H1 (cell line): ENCODE measurements at regions not wholly inside any gene's neighbourhood (a gene's known extent, or its start where the extent isn't known, plus 50 kb on each side); places are given as distances from the start of the nearest gene placed in this dataset.

ENCODE experiments used
- CTCF ChIA-PET: fragments of 300-600 bp; sonication (Branson Sonifier 250); formaldehyde crosslinking; loops from one replicate; lab custom pipeline; 2021; ENCODE audit not compliant: partially characterized antibody; lab: Charles Lee
- POLR2A ChIA-PET: fragments of 300-600 bp; sonication (Branson Sonifier 250); formaldehyde crosslinking; loops from one replicate; lab custom pipeline; 2021; ENCODE audit warnings: inconsistent platforms; ENCODE audit not compliant: partially characterized antibody; lab: Charles Lee
- DNase-seq, 2 experiments: peaks; one replicate each; pipeline versions ENCODE4 v3.0.0 to v3.0.0-alpha.2; 2010 to 2022; ENCODE audit warnings: low spot score in 2 of 2, low read depth in 1 of 2, mixed read lengths in 1 of 2
- FAIRE-seq: peaks from 2 replicates; lab custom pipeline; 2011; peaks lifted over from hg19 to GRCh38; lab: Jason Lieb, UNC
- H2AFZ ChIP-seq: 2 replicates; pipeline ENCODE4 v1.8.1; 2012; ENCODE audit warnings: low read length, inconsistent platforms
- H2AK5ac ChIP-seq: 2 replicates; pipeline ENCODE4 v1.6.1; 2013; ENCODE audit warnings: low read depth, low read length
- H2BK120ac ChIP-seq: replicated peaks from 2 replicates; pipeline ENCODE3; 2013; ENCODE audit warnings: low read depth, low read length, inconsistent platforms
- H2BK12ac ChIP-seq: 2 replicates; pipeline ENCODE4 v1.6.1; 2013; ENCODE audit warnings: low read depth, low read length
- H2BK15ac ChIP-seq: 2 replicates; pipeline ENCODE4 v1.6.1; 2013; ENCODE audit warnings: low read length
- H2BK20ac ChIP-seq: 2 replicates; pipeline ENCODE4 v1.6.1; 2013; ENCODE audit warnings: low read length
- H2BK5ac ChIP-seq: 2 replicates; pipeline ENCODE4 v1.6.1; 2013; ENCODE audit warnings: low read depth, low read length
- H3K14ac ChIP-seq: 2 replicates; pipeline ENCODE4 v1.6.1; 2013; ENCODE audit warnings: inconsistent platforms; ENCODE audit not compliant: insufficient read length
- H3K18ac ChIP-seq: 2 replicates; pipeline ENCODE4 v1.6.1; 2013; ENCODE audit warnings: low read length; ENCODE audit errors: extremely low read depth
- H3K23ac ChIP-seq: 2 replicates; pipeline ENCODE4 v1.6.1; 2013; ENCODE audit warnings: inconsistent platforms; ENCODE audit not compliant: insufficient read length
- H3K23me2 ChIP-seq: 2 replicates; pipeline ENCODE4 v1.6.1; 2013; ENCODE audit warnings: low read depth, low read length
- H3K27ac ChIP-seq: 2 replicates; pipeline ENCODE4 v1.6.1; 2011; ENCODE audit warnings: low read depth, low read length, inconsistent platforms
- H3K27me3 ChIP-seq, 4 experiments: replicated peaks in 1 of 4; 1 replicate in 1 of 4; 2 replicates in 3 of 4; pipeline versions ENCODE4 v1.6.1 to v1.8.1; 2011 to 2013; ENCODE audit warnings: low read length in 3 of 4, mild to moderate bottlenecking in 3 of 4, inconsistent platforms in 2 of 4, mixed read lengths in 2 of 4, moderate library complexity in 1 of 4; ENCODE audit not compliant: control insufficient read depth in 3 of 4, insufficient read depth in 3 of 4; ENCODE audit errors: extremely low read depth in 1 of 4
- H3K36me3 ChIP-seq, 4 experiments: 2 replicates each; pipeline versions ENCODE4 v1.6.1 to v1.8.1; 2011 to 2013; ENCODE audit warnings: mild to moderate bottlenecking in 4 of 4, low read length in 3 of 4, moderate library complexity in 2 of 4, control low read depth in 1 of 4, inconsistent platforms in 1 of 4; ENCODE audit not compliant: insufficient read depth in 4 of 4, control insufficient read depth in 2 of 4
- H3K4ac ChIP-seq: replicated peaks from 2 replicates; pipeline ENCODE3; 2013; ENCODE audit warnings: low read length, low read depth, mixed read lengths, inconsistent platforms; ENCODE audit not compliant: insufficient read length
- H3K4me1 ChIP-seq, 4 experiments: replicated peaks in 1 of 4; 1 replicate in 1 of 4; 2 replicates in 3 of 4; pipeline versions ENCODE4 v1.6.1 to v1.8.1; 2011 to 2013; ENCODE audit warnings: low read length in 3 of 4, inconsistent platforms in 2 of 4, mixed read lengths in 1 of 4; ENCODE audit not compliant: insufficient read depth in 4 of 4, control insufficient read depth in 3 of 4
- H3K4me2 ChIP-seq, 2 experiments: 2 replicates each; pipeline versions ENCODE4 v1.6.1 to v1.8.1; 2011 to 2013; ENCODE audit warnings: low read depth in 2 of 2, low read length in 2 of 2, control low read depth in 1 of 2, inconsistent platforms in 1 of 2, mild to moderate bottlenecking in 1 of 2; ENCODE audit not compliant: insufficient read depth in 1 of 2
- H3K4me3 ChIP-seq, 4 experiments: fragments of 200-600, 300-600 bp in 1 of 4; sonication (generic), shearing (Covaris generic), sonication (Bioruptor Twin) in 1 of 4; 2 replicates each; pipeline versions ENCODE4 v1.5.1 to v1.8.1; 2011 to 2016; ENCODE audit warnings: low read length in 4 of 4, low read depth in 3 of 4, control low read depth in 2 of 4, inconsistent platforms in 2 of 4, mild to moderate bottlenecking in 2 of 4, mixed read lengths in 1 of 4, moderate library complexity in 1 of 4; ENCODE audit not compliant: insufficient read depth in 2 of 4; ENCODE audit errors: extremely low read depth in 1 of 4
- H3K56ac ChIP-seq: replicated peaks from 2 replicates; pipeline ENCODE3; 2013; ENCODE audit warnings: low read depth, mild to moderate bottlenecking, mixed read lengths, low read length, inconsistent platforms; ENCODE audit not compliant: insufficient read length
- H3K79me1 ChIP-seq: 2 replicates; pipeline ENCODE4 v1.6.1; 2013; ENCODE audit warnings: low read depth, low read length, control low read depth
- H3K79me2 ChIP-seq, 2 experiments: 2 replicates each; pipeline versions ENCODE4 v1.6.1 to v1.8.1; 2012 to 2013; ENCODE audit warnings: low read length in 2 of 2, mild to moderate bottlenecking in 2 of 2, inconsistent platforms in 1 of 2; ENCODE audit not compliant: insufficient read depth in 2 of 2, control insufficient read depth in 1 of 2
- H3K9ac ChIP-seq, 4 experiments: replicated peaks in 1 of 4; 1 replicate in 1 of 4; 2 replicates in 3 of 4; pipeline versions ENCODE4 v1.6.1 to v1.8.1; 2011 to 2013; ENCODE audit warnings: low read depth in 3 of 4, low read length in 3 of 4, control low read depth in 2 of 4, mild to moderate bottlenecking in 2 of 4, moderate library complexity in 2 of 4, inconsistent platforms in 1 of 4; ENCODE audit errors: extremely low read depth in 1 of 4
- H3K9me3 ChIP-seq, 2 experiments: 2 replicates each; pipeline versions ENCODE4 v1.6.1 to v1.8.1; 2012 to 2013; ENCODE audit warnings: mild to moderate bottlenecking in 2 of 2, moderate library complexity in 2 of 2, control low read depth in 1 of 2, inconsistent platforms in 1 of 2, low read depth in 1 of 2, low read length in 1 of 2, mixed read lengths in 1 of 2; ENCODE audit not compliant: insufficient read depth in 2 of 2
- H4K20me1 ChIP-seq, 2 experiments: replicated peaks in 1 of 2; 2 replicates each; pipeline versions ENCODE3 to v1.8.1; 2011 to 2013; ENCODE audit warnings: inconsistent platforms in 2 of 2, low read length in 2 of 2, mild to moderate bottlenecking in 1 of 2; ENCODE audit not compliant: insufficient read depth in 2 of 2, control insufficient read depth in 1 of 2
- H4K5ac ChIP-seq: 2 replicates; pipeline ENCODE4 v1.6.1; 2013; ENCODE audit warnings: low read length, low read depth, mixed read lengths, inconsistent platforms; ENCODE audit not compliant: insufficient read length
- H4K8ac ChIP-seq: 2 replicates; pipeline ENCODE4 v1.8.0; 2013; ENCODE audit warnings: mild to moderate bottlenecking, moderate library complexity, low read length, inconsistent platforms; ENCODE audit not compliant: insufficient read depth; ENCODE audit errors: extremely low read depth
- H4K91ac ChIP-seq: replicated peaks from 2 replicates; pipeline ENCODE3; 2013; ENCODE audit warnings: low read length, mixed read lengths, inconsistent platforms; ENCODE audit not compliant: insufficient read length
- ASH2L ChIP-seq: fragments of 200-600, 300-600 bp; sonication (generic); IDR thresholded peaks from one replicate; pipeline ENCODE4 v1.7.1; 2017; ENCODE audit warnings: low read length
- CTCF ChIP-seq, 3 experiments: IDR thresholded peaks; 1 replicate in 2 of 3; 2 replicates in 1 of 3; pipeline versions ENCODE4 v1.5.1 to v1.6.1; 2011; ENCODE audit warnings: low read length in 3 of 3, mild to moderate bottlenecking in 3 of 3, inconsistent platforms in 2 of 3, low read depth in 1 of 3, moderate library complexity in 1 of 3; ENCODE audit not compliant: insufficient read depth in 1 of 3; ENCODE audit errors: control extremely low read depth in 1 of 3
- JUN ChIP-seq: IDR thresholded peaks from 2 replicates; pipeline ENCODE4 v1.6.1; 2011; ENCODE audit warnings: low read depth, mild to moderate bottlenecking, improper control_type of control experiment, low read length
- JUND ChIP-seq: IDR thresholded peaks from 2 replicates; pipeline ENCODE4 v1.6.1; 2011; ENCODE audit warnings: mild to moderate bottlenecking, improper control_type of control experiment, low read length
- POLR2AphosphoS5 ChIP-seq: IDR thresholded peaks from 2 replicates; pipeline ENCODE4 v1.6.1; 2011; ENCODE audit warnings: low read depth, low read length
- RFX5 ChIP-seq: IDR thresholded peaks from 2 replicates; pipeline ENCODE4 v1.6.1; 2011; ENCODE audit warnings: low read depth, low read length, improper control_type of control experiment, borderline replicate concordance
- SIRT6 ChIP-seq: IDR thresholded peaks from one replicate; pipeline ENCODE4 v1.7.1; 2012; ENCODE audit warnings: low read length, inconsistent platforms
- SP2 ChIP-seq: IDR thresholded peaks from 2 replicates; pipeline ENCODE4 v1.6.1; 2012; ENCODE audit warnings: mild to moderate bottlenecking, low read length, inconsistent platforms
- SRF ChIP-seq: IDR thresholded peaks from 2 replicates; pipeline ENCODE4 v1.6.1; 2011; ENCODE audit warnings: mild to moderate bottlenecking, low read depth, low read length, moderate library complexity
- WGBS, 2 experiments: shearing (Covaris generic) in 1 of 2; methylation state at CpG; one replicate each; pipeline versions ENCODE4 v1.1.6 to v1.1.7; 2013 to 2015; ENCODE audit warnings: low lambda C conversion rate in 2 of 2, mixed read lengths in 2 of 2, inconsistent platforms in 1 of 2, low coverage in 1 of 2, missing lambda C conversion rate in 1 of 2; ENCODE audit not compliant: insufficient replicate concordance in 2 of 2, insufficient coverage in 1 of 2, insufficient read length in 1 of 2; ENCODE audit errors: extremely low coverage in 1 of 2, missing lambda C conversion rate in 1 of 2; 5-methylcytosine and 5-hydroxymethylcytosine counted together
- TF ChIP-seq, protein P1 (sequence below): IDR thresholded peaks from 2 replicates; pipeline ENCODE4 v1.6.1; 2012; ENCODE audit warnings: inconsistent platforms
- TF ChIP-seq, protein P2 (sequence below): IDR thresholded peaks from 2 replicates; pipeline ENCODE4 v1.6.1; 2011; ENCODE audit warnings: low read length, improper control_type of control experiment

DNA sequence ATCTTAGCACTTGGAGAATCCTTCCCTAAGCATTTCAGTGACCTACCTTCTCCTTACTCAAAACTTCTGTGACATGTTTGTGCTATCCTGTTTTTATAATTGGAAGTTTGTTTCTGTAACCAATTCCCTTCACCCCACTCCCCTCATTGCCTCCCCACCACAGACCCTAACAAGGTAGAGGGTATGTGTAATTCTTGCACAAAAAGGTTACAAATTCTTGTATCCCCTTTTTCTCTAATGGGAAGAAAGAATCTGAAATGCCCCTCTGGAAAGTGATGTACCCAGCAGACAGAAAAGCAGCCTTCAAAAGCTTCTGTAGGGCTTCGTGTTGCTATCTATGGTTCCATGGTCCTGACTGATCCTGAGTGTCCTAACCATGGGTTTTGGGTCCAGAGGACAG lies 111.7 kb upstream of the TMEM170B start:
- no peak overlapping the region for H3K56ac ChIP-seq
- H3K14ac ChIP-seq, result no peak overlapping the region
- H3K18ac ChIP-seq, result no peak overlapping the region
- H3K4me2 ChIP-seq, result no peak overlapping the region
- 83% methylated on average over 1 of the region's 1 CpG; no CpG with 5 or more reads in 1 of the 2 experiments for WGBS, 2 experiments
- H4K91ac ChIP-seq, result no peak overlapping the region
- no peak overlapping the region for H2BK20ac ChIP-seq
- no peak overlapping the region for H4K5ac ChIP-seq
- no peak for FAIRE-seq
- no peak overlapping the region for H2AK5ac ChIP-seq
- no peak overlapping the region for H3K9ac ChIP-seq
- H3K27ac ChIP-seq, result no peak overlapping the region; the same call in 1 of the 2 replicates
- H3K79me1 ChIP-seq, result 0 out of 2 replicates have a peak, but pooled peaks cover 2% of the 10 kb centered on the region
- no peak for DNase-seq
- H2BK5ac ChIP-seq, result no peak overlapping the region
- no peak overlapping the region for H2BK12ac ChIP-seq
- CTCF ChIA-PET, result interaction anchor here (1.1 to 1.4 kb wide), 3 partner anchors 9 to 69 kb away, joined by 3 to 4 read pairs (median 3); no protein-coding TSS in a partner anchor
- no peak overlapping the region for H3K23ac ChIP-seq
- no peaks in the 10 kb centered on the region for H3K9me3 ChIP-seq
- H3K79me2 ChIP-seq, result no peaks in the 10 kb centered on the region
- H4K20me1 ChIP-seq, result peaks cover 0 to 5% of the 10 kb centered on the region in 2 experiments
- H2AFZ ChIP-seq, result no peak overlapping the region
- peaks cover 0 to 19% (median 7%) of the 10 kb centered on the region in 4 experiments; a peak in 3 of 7 replicates for H3K4me1 ChIP-seq
- H2BK120ac ChIP-seq, result no peak overlapping the region
- no peak overlapping the region for H3K4ac ChIP-seq
- H4K8ac ChIP-seq, result no peak overlapping the region
- H3K23me2 ChIP-seq, result peaks cover 5% of the 10 kb centered on the region; the same call in 1 of the 2 replicates
- H3K27me3 ChIP-seq, result no peaks in the 10 kb centered on the region
- POLR2A ChIA-PET, result no interaction called here
- H3K36me3 ChIP-seq, result no peaks in the 10 kb centered on the region
- H3K4me3 ChIP-seq, result no peak overlapping the region
- no peak overlapping the region for H2BK15ac ChIP-seq
- TF ChIP-seq POLR2AphosphoS5, result no peak
- no peak for TF ChIP-seq RFX5
- TF ChIP-seq, protein P1, sequence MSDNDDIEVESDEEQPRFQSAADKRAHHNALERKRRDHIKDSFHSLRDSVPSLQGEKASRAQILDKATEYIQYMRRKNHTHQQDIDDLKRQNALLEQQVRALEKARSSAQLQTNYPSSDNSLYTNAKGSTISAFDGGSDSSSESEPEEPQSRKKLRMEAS, result no peak
- no peak for TF ChIP-seq SIRT6
- TF ChIP-seq CTCF (IDR thresholded peaks at IDR 0.05; ENCODE audit: control extremely low read depth in 1 of 3, insufficient read depth in 1 of 3, low read depth in 1 of 3, low read length in 3 of 3), result no peak
- TF ChIP-seq SP2, result no peak
- TF ChIP-seq, protein P2, sequence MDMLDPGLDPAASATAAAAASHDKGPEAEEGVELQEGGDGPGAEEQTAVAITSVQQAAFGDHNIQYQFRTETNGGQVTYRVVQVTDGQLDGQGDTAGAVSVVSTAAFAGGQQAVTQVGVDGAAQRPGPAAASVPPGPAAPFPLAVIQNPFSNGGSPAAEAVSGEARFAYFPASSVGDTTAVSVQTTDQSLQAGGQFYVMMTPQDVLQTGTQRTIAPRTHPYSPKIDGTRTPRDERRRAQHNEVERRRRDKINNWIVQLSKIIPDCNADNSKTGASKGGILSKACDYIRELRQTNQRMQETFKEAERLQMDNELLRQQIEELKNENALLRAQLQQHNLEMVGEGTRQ, result no peak
- no peak for TF ChIP-seq JUND
- no peak for TF ChIP-seq ASH2L
- no peak for TF ChIP-seq SRF
- TF ChIP-seq JUN, result no peak
